ENCODE measurements at regions not wholly inside any gene's neighbourhood (a gene's known extent, or its start where the extent isn't known, plus 50 kb on each side); places are given as distances from the start of the nearest gene placed in this dataset.
"Not testable (repeated sequence)": the region's sequence is repeated elsewhere in the genome, so short reads cannot be mapped to it uniquely, and the experiment has no call there.

DNA sequence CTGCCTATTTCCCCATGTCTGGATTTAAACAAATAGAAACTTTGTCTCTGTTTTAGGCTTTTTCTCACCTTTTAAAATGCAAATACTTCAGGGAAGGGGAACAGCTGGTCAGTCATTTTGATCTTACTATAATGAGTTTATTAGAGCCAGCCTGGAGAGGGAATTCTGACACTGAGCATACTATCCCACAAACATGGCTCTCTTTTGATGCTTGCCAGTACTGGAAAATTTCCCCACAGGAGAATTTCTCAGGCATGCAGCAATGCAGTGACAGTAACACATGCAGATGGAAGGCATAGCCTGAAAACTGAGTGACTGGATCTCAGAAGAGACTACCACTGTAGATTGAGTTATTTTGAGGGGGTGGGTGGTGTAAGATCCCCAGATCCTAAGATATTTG lies 974.3 kb upstream of the CELF4 start:
- no peak for DNase-seq (ENCODE audit: low read depth in 3 of 3, low spot score in 1 of 3)

DNA sequence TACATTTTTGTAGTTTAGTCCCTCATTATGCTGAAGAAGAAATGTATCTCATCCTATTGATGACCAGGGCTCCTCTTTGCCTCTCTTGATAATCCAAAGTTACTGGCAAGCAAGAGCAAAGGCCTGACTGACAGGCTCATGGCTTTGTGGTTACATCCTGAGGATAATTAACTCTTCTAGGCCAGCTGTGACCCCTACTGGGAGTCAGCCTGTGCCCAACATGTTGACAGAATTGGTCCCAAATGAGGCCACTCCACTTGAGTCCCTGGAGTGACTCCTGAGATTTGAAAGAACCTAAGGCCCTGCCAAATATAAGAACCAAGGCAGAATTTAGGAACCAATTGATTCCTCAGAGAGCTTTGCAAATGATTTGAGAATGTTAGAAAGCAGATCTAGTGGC lies 973.8 kb upstream of the CELF4 start:
- DNase-seq (ENCODE audit: low read depth in 3 of 3, low spot score in 1 of 3), result no peak

DNA sequence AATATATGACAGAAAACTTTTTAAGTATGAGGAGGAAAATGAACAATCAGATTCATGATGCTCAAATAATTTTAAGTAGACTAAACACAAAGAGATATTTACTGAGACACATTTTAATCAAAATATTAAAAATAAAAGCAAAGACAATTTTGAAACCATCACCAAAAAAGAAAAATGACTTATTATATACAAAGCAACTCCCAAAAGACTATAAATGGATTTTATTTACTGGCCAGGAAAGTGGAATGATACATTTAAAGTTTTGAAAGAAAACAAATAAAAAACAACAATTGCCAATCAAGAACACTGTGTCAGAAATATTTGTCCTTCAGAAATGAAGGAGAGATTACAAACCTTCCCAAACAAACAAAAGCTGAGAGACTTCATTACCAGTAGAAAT lies 968.5 kb upstream of the CELF4 start:
- DNase-seq (ENCODE audit: low read depth in 3 of 3, low spot score in 1 of 3), result no peak

DNA sequence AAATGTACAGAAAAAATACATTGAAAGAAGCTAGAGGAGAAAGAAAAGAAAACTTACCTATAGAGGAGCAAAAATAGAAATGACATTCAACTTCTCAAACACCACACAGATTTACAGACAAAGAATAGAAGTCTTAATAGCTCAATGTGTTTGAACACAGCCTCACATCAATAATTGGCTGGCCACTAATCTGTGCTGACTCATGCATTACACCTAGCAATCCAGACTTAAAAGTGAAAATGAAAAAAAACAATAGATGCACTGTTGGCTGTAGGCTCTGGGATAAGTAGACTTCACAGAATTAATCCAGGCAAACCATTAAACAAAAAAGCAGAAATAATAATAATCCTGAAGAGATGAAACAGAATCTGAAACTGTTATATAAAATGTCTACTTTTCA lies 961.3 kb upstream of the CELF4 start:
- no peak for DNase-seq (ENCODE audit: low read depth in 3 of 3, low spot score in 1 of 3)

DNA sequence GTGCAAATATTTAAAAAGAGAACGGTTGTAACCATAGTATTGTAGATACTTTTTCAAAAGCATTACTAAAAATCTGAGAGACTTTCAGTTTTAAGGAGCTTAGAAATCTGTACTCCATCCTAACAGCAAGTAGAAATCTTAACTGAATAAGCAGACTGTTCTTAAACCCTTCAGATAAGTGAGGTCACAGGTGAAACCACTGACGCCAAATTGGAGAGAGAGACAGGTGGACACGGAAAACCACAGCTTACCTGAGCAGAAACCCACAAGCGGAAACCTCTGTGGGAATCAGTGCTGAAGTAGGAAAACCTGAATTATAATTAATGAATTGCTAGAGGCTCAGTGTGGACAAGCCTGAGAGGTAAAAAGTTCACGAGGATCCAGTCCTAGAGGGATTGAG lies 959.4 kb upstream of the CELF4 start:
- no peak for DNase-seq (ENCODE audit: low read depth in 3 of 3, low spot score in 1 of 3)

DNA sequence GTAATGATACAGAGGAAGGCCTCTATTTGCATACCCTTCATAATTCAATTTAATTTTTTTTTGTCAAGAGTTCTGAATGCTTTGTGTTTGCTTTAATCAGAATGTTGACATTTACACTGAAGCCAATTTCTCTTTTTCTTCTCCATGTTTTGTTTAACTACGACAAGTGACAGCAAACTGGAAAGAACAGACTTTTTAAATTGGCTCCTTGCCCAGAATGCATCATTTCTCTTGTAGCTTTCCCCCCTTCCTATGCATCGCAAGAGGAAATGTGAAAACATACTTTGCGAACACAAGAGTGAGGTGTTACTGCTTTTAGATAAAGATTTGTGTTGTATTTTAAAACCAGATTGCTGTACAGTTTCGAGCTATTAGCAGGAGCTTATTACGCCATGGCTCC lies 955.2 kb upstream of the CELF4 start:
- DNase-seq (ENCODE audit: low read depth in 3 of 3, low spot score in 1 of 3), result no peak

DNA sequence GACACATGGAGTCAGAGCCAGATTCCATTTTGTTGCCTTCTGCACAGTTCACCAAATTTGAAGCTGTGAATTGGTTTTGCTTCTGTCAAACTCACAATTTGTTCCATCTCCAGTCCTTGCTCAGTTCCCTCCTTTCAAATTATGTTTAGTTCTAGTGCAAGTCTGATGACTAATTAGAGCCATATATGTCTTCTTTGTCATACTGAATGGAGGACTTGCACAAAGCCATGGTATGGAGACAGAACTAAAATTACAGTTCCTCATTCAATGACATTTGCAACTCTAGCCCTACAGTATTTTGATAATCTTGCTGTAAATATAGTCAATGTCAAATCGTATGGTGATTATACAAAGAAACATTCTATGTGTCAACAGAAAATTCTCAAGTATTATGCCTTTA lies 936.9 kb upstream of the CELF4 start:
- DNase-seq (ENCODE audit: low read depth in 3 of 3, low spot score in 1 of 3), result no peak

DNA sequence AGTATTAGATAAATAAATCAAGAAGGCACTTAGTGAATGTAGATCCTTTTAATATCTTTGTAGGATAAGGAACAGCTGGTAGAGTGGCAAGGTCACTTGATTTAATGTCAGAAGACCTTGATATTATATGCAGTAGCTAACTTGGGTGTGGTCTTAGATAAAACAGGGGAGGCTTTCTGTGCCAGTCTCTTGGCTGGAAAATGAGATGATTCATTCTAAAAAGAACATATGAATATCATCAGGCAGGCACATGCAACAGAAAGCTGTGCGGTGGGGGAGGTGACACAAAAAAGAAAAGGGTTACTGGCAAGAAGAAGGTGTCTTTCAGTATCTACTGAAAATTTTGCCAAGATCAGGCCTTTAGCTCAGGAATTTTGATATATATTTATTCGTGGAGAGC lies 931.7 kb upstream of the CELF4 start:
- no peak for DNase-seq (ENCODE audit: low read depth in 3 of 3, low spot score in 1 of 3)

DNA sequence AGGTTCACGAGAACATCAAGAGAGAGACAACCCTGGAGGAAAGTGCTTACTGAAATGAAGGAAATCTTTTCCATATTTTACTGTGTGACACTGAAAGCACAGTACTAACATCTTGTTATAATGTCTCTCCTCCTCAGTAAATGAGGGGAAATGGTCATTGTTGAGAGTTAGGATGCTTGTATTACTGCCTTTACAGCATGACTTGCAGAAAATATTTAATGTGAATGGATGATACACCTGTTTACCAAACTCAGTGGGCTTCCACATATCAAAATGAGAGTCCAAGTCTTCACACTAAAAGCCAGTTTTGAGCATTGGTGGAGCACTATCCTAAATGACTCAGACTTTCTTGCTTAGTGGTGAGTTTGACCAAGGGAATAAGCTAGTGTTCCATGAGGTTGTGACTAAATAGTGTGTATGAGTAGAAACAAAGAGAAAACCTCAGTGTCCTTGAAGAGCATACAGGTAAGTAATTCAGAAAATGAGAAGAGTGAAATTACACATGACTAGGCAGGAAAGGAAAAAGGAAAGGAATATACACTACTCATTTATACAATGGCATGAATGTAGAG lies 930.7 kb upstream of the CELF4 start:
- no peak for DNase-seq (ENCODE audit: low read depth in 3 of 3, low spot score in 1 of 3)

DNA sequence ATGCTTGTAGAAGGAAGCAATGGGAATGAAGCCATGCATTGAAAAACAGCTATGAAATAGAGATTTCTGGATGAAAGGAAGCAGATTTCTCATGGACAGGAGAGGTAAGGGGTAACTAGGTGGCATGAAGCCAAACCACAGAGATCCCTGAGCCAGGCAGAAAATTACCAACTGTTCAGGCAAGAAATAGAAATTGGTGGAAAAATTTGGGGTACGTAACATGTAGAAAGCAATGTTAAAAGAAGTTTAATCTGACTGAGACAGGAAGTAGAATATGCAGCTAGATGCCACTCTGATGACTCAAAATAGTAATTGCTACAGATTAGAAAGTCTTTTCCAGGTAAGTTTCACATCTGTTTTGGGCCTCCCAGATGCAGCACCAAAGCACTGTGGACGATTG lies 928.5 kb upstream of the CELF4 start:
- no peak for DNase-seq (ENCODE audit: low read depth in 3 of 3, low spot score in 1 of 3)

DNA sequence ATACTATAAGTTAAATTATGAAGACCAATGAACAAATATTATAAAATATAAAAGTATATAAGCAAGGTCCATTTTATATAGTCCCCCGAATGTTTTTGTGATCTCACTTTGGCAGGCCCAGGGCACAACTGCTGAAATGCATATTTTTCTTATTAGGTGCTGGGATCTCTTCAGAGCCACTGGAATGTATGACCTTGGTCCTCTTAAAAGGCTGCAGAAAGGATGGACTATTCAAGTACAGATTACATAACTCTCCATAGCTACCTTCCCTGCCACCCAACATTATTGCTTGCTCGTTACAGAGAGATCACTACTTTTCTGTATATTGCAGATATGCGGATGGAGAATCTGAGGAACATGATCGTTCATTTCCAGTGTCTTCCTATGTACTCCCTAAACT lies 925.6 kb upstream of the CELF4 start:
- no peak for DNase-seq (ENCODE audit: low read depth in 3 of 3, low spot score in 1 of 3)

DNA sequence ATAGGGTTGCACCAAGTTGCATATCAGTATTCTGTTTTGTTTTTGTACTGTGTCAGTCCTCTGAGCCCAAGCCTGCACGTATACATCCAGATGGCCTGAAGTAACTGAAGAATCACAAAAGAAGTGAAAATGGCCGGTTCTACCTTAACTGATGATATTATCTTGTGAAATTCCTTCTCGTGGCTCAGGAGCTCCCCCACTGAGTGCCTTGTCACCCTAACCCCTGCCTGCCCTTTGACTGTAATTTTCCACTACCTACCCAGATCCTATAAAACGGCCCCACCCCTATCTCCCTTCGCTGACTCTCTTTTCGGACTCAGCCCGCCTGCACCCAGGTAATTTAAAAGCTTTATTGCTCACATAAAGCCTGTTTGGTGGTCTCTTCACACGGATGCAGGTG lies 924.1 kb upstream of the CELF4 start:
- DNase-seq (ENCODE audit: low read depth in 3 of 3, low spot score in 1 of 3), result not testable (repeated sequence)

DNA sequence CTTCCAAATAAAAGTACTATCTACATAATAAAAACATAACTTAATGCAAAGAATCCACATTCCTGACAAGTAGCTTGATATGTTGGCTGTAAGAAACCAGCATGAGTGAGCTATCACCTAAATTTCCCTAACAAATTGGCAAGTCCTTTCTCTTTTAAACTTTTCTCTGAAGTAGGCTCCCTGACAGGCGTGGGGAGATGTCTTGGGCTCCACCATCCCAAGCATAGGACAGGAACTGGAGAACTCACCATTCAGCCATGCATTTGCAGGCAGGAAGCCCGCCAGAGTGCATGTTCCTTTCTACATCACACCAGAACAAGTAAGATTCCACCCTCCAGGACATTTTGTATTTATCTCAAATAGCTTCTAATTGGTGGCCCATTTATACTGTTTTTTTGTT lies 921.9 kb upstream of the CELF4 start:
- no peak for DNase-seq (ENCODE audit: low read depth in 3 of 3, low spot score in 1 of 3)

DNA sequence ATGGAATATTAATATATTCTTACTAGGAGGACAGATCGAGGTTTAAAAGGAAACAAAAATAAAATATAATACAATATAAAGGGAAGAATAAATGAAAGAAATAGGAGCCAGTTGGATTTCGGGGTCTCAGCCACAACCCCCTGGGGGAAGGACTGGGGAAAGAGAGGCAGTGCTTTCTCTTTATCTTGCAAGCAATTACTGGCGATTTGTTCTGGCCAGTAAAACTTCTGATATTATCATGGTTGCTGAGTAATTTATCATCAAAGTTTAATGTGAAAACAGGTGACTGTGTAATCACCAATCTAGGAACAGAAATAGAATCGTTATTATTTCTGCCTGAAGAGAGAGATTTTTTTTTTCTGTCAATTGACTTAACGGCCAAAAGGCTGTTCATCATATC lies 917.7 kb upstream of the CELF4 start:
- DNase-seq (ENCODE audit: low read depth in 3 of 3, low spot score in 1 of 3), result no peak

DNA sequence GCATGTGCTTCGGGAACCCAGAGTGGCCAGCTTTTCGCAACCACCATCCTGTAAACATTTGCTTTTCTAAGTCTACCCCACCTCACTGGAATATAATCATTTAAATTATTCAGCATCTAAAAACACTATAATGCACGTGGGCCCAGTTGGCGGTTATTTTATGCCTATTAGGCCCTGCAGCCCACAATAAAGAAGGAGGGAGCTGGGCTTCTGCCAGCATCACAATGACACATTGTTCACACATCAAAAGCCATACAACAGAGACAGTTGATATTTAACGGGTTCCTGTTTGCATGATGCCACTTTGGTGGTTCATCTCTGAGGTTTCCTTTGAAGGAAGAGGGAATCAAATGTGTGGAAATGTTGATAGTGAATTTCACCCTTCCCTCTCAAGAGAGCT lies 916.0 kb upstream of the CELF4 start:
- DNase-seq (ENCODE audit: low read depth in 3 of 3, low spot score in 1 of 3), result no peak

DNA sequence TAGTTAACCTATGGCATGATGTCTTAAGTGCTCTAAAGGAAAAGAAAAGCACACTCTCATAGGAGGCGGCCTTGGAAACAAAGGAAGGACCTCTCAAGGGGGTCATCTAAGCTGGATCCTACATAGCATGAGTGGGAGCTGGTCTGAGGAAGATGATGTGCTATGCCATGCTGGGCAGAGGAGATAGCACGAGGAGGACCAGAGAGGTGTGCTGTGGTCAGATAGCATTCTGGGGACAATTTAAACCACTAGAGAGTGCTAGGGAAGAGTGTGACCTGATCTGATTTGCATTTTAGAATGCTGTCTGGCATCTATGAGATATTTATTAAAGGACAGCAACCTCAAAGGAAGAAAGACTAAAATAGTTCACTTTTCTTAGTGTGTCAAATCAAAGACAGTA lies 910.1 kb upstream of the CELF4 start:
- no peak for DNase-seq (ENCODE audit: low read depth in 3 of 3, low spot score in 1 of 3)

DNA sequence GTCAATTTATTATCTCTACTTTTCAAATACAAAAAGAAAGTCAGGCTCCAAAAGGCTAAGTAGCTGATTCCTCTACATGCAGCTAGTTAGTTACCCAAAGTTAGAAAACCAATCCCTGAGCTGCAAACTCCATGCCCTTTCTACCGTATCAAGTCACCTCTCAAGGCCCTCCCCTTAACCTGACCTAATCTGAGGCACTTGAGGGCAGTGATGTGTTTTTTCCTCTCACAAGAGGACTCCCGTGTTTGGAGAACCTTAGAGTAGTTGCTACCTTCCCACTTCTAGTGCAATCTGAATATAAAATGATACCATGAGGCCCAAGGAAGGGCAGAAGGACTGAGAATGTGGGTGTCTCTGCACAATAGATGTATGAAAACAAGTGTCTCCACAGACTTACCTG lies 907.9 kb upstream of the CELF4 start:
- DNase-seq (ENCODE audit: low read depth in 3 of 3, low spot score in 1 of 3), result no peak

DNA sequence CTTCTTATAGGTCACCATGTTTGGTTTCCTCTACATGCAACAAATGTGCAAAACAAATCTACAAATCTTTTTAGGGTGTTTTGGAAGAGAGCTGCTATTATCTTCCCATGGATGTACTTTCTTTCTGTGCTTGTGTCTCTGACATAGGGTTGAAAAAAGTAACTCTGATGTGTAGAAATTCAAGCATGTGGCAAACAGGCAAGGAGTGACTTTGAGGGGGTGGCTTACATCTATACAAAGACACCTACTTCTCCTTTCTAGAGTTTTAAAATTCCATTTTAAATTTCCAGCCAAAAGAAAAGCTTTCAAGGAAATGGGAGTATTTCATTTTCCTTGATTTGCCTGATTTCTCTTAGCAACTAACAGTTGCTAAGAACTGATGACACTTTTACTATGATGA lies 904.8 kb upstream of the CELF4 start:
- DNase-seq (ENCODE audit: low read depth in 3 of 3, low spot score in 1 of 3), result no peak

DNA sequence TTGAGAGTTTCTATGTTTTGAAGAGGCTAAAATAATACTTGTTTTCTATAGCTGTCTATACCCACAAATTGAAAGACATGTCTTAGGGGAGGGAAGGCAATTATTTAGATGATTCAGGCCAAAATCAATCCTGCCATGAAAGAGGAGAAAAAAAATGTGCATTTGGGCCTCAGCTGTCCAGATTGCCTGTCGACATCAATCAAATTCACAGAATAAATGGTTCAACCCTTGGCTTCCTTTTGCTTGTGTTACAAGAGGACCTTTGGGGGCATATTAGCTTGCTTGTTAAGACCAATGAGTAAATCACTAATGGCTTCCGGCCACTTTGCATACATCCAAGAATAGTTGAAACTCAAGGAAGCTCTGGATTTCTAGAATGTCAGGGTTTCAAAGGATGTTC lies 900.8 kb upstream of the CELF4 start:
- DNase-seq (ENCODE audit: low read depth in 3 of 3, low spot score in 1 of 3), result no peak

DNA sequence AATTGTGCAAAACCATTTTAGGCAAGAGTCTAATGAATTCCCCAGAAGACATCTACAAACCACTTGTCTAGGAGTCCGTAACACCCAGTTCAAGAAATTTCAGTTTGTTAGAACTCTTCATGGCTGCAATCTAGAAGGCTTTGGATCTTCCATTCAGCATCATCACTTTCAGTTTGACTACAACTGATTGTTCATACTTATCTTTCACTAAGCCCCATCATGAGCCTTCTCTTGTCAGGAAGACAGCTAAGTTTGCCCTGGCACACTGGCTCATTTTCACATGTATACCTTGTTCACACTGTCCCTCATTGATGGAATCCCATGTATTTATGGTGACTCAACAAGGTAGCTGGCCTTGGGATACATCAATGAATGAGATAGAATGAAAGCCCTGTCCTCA lies 898.4 kb upstream of the CELF4 start:
- no peak for DNase-seq (ENCODE audit: low read depth in 3 of 3, low spot score in 1 of 3)

DNA sequence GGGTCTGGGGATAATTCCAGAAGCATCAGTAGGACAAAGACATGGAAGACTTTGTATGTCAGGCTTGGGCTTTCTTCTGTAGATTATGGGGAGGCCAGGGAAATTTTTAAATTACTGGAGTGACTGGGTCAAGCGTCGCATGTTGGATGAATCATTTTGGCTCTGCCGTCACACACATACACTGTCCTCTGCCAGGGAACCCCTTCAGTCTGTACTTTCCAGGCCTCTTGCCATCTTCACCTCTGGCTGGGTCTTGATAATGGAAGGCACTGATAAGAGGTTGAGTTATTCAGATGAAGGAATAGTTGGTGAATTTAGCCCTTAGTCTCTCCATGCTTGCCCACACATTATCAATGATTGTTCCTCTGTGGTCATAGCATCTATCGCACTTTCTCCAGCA lies 895.1 kb upstream of the CELF4 start:
- no peak for DNase-seq (ENCODE audit: low read depth in 3 of 3, low spot score in 1 of 3)

DNA sequence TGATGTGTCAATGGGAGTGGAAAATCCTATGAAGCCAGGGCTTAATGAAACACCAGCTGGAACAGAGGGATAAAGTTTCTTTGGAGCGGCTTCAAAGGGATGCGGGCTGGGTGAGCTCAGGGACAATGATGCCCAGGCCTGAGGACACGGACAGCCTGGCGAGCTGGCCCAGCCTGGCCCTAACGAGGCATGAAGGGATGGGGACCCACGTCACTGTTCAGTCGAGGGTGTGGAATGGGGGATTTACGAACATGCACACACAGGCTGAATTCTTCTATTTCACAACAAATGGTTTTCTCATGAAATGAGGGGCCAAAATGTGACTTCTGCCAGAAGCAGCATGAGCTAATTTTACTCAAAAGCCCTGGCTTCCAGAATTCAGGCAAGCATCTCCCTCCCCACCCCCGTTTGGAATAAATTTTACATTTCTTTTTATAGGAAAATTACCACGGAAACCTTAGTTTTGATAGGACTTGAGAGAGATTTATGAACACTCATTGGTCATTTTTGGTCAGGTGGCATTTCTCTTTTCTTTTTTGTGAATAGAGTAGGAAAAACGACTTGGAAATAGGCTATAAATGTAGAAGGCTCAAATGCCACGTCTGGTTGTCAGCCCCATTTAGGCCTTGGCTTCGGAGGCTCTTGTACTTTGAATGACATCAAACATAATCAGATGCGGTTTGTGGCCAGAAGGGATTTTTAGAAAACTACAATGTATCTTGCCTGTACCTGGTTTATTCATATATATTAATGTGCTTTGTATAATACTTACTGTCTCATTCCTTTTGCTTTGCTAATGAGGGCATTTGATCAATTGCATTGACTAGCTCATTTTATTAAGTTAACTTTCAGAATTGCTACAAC lies 893.8 kb upstream of the CELF4 start:
- no peak for DNase-seq (ENCODE audit: low read depth in 3 of 3, low spot score in 1 of 3)

DNA sequence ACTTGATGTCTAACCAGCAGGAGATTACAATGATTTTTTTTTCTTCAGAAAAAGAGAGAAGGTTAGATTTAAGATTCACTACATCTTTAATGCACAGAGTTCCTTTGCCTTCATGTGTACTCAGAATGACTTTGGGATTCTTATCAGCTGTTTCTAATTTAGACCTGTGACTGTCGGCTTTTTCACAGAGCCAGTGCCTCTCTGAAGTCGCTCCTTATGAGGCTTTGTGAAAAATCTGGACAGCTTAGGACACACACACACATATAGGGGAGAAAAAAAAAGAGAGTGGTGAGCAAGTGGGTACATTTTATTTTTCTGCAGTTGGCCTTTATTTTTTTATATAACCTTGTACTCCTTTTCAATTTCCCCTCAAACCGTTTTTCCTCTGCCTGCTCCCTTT lies 893.1 kb upstream of the CELF4 start:
- no peak for DNase-seq (ENCODE audit: low read depth in 3 of 3, low spot score in 1 of 3)
